MM.1S (cell line): ENCODE measurements at regions not wholly inside any gene's neighbourhood (a gene's known extent, or its start where the extent isn't known, plus 50 kb on each side); places are given as distances from the start of the nearest gene placed in this dataset.

Experiments used
- EZH2 ChIP-seq: fragments of 300-600 bp; sonication (generic); optimal IDR thresholded peaks from 2 replicates; pipeline ENCODE3; 2017; ENCODE audit warnings: low read depth, mild to moderate bottlenecking, antibody characterized with exemption, low read length, mixed read lengths
- EZH2phosphoT487 ChIP-seq: fragments of 300-600 bp; sonication (generic); IDR thresholded peaks from 2 replicates; pipeline ENCODE4 v1.6.1; 2018; ENCODE audit warnings: antibody characterized with exemption, low read length
- TF ChIP-seq, protein P1 (sequence below): fragments of 300-600 bp; sonication (generic); IDR thresholded peaks from 2 replicates; pipeline ENCODE4 v1.5.1; 2016; ENCODE audit warnings: antibody characterized with exemption, low read length, mixed read lengths

DNA sequence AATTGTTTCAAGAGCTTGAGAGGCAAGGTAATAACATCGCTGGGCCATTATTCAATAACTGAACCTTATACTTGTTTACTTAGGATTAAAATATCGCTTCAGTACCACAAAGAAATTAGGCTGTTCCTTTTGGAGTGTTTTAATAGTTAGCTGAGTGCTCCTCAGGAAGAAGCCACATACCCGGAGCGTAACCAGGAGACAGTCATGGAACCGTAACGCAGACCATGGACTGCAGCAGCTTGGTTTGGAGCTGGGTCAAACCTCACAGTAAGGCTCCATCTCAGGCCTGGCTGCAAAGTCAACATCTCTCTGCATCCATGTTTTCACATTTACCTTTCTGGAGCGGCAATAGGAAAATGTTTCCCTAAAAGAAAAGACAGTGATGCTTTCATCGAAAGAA lies 599.0 kb downstream of the TNS3 start:
- TF ChIP-seq, protein P1, sequence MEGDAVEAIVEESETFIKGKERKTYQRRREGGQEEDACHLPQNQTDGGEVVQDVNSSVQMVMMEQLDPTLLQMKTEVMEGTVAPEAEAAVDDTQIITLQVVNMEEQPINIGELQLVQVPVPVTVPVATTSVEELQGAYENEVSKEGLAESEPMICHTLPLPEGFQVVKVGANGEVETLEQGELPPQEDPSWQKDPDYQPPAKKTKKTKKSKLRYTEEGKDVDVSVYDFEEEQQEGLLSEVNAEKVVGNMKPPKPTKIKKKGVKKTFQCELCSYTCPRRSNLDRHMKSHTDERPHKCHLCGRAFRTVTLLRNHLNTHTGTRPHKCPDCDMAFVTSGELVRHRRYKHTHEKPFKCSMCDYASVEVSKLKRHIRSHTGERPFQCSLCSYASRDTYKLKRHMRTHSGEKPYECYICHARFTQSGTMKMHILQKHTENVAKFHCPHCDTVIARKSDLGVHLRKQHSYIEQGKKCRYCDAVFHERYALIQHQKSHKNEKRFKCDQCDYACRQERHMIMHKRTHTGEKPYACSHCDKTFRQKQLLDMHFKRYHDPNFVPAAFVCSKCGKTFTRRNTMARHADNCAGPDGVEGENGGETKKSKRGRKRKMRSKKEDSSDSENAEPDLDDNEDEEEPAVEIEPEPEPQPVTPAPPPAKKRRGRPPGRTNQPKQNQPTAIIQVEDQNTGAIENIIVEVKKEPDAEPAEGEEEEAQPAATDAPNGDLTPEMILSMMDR = no peak
- TF ChIP-seq EZH2phosphoT487 (no peak), EZH2 (no peak)
